Colonic mucosa (tissue), 4 donors: ENCODE measurements at regions not wholly inside any gene's neighbourhood (a gene's known extent, or its start where the extent isn't known, plus 50 kb on each side); places are given as distances from the start of the nearest gene placed in this dataset.

Experiments
- DNase-seq: peaks from one replicate; pipeline ENCODE4 v3.0.0-alpha.2; 2020
- H3K27ac ChIP-seq: fragments of 200-600 bp; one replicate; pipeline ENCODE4 v1.8.0; 2021
- H3K27me3 ChIP-seq: fragments of 200-600 bp; one replicate; pipeline ENCODE4 v1.8.0; 2021
- H3K36me3 ChIP-seq: fragments of 200-600 bp; one replicate; pipeline ENCODE4 v1.8.0; 2021
- H3K4me1 ChIP-seq: fragments of 200-600 bp; one replicate; pipeline ENCODE4 v1.8.0; 2021; ENCODE audit warnings: mild to moderate bottlenecking
- H3K4me3 ChIP-seq: fragments of 200-600 bp; one replicate; pipeline ENCODE4 v1.8.0; 2021
- H3K9ac ChIP-seq, 2 donors: one replicate each; pipeline ENCODE4 v1.7.0; 2013; ENCODE audit warnings: control low read depth in 2 of 2, low read depth in 2 of 2, low read length in 2 of 2
- H3K9me3 ChIP-seq: fragments of 200-600 bp; one replicate; pipeline ENCODE4 v1.8.0; 2021
- CTCF ChIP-seq: fragments of 200-600 bp; IDR thresholded peaks from one replicate; pipeline ENCODE4 v1.8.0; 2022; ENCODE audit warnings: antibody characterized with exemption, mild to moderate bottlenecking
- intact Hi-C: fragments of 100-400 bp; cut with DNase I; formaldehyde crosslinking; loops from one replicate; pipeline ENCODE4 v1.14.1; 2022
- donor health status: healthy.
- donor health status: DM: no; HTN: no; CAD: no.
- donor health status: DM: no; HTN: no; CAD: no.

- Histone ChIP-seq H3K36me3 (no peaks in the 10 kb centered on the region), H3K4me1 (no peaks in the 10 kb centered on the region), H3K9me3 (no peaks in the 10 kb centered on the region), H3K27me3 (no peaks in the 10 kb centered on the region), H3K9ac (no peak overlapping the region), H3K27ac (no peak overlapping the region), H3K4me3 (no peak overlapping the region)
- intact Hi-C loops, result no loop called here
- DNase-seq, result no peak
- TF ChIP-seq CTCF, result no peak
Observed at GRCh38 chr2:65686928-65687521, 254.6 kb upstream of the SPRED2 start.

- H3K36me3 ChIP-seq, result no peaks in the 10 kb centered on the region
- no peaks in the 10 kb centered on the region for H3K4me1 ChIP-seq
- H3K4me3 ChIP-seq, result no peak overlapping the region
- no peaks in the 10 kb centered on the region for H3K27me3 ChIP-seq
- H3K9me3 ChIP-seq, result no peaks in the 10 kb centered on the region
- no peak overlapping the region for H3K27ac ChIP-seq
- no peak for TF ChIP-seq CTCF
- no peak for DNase-seq
- no peak overlapping the region for H3K9ac ChIP-seq
- intact Hi-C loops, result no loop called here
Observed at GRCh38 chr2:65681503-65681902, 249.1 kb upstream of the SPRED2 start.

GRCh38 chr2:65678779-65679391 lies 246.5 kb upstream of the SPRED2 start:
- no peak overlapping the region for H3K4me3 ChIP-seq
- H3K9ac ChIP-seq, result no peak overlapping the region
- DNase-seq, result no peak
- intact Hi-C loops, result no loop called here
- no peaks in the 10 kb centered on the region for H3K4me1 ChIP-seq
- no peak for TF ChIP-seq CTCF
- no peak overlapping the region for H3K27ac ChIP-seq
- no peaks in the 10 kb centered on the region for H3K36me3 ChIP-seq
- H3K9me3 ChIP-seq, result no peaks in the 10 kb centered on the region
- no peaks in the 10 kb centered on the region for H3K27me3 ChIP-seq

- Histone ChIP-seq H3K27ac (no peak overlapping the region), H3K27me3 (no peaks in the 10 kb centered on the region), H3K9me3 (no peaks in the 10 kb centered on the region), H3K4me1 (no peaks in the 10 kb centered on the region), H3K9ac (no peak overlapping the region), H3K4me3 (no peak overlapping the region), H3K36me3 (no peaks in the 10 kb centered on the region)
- intact Hi-C loops, result no loop called here
- DNase-seq, result no peak
- no peak for TF ChIP-seq CTCF
Observed at GRCh38 chr2:65675350-65675749, 243.0 kb upstream of the SPRED2 start.

GRCh38 chr2:65671670-65672242 lies 239.4 kb upstream of the SPRED2 start:
- no peak overlapping the region for H3K27ac ChIP-seq
- H3K4me3 ChIP-seq, result no peak overlapping the region
- no peak overlapping the region for H3K9ac ChIP-seq
- no peaks in the 10 kb centered on the region for H3K4me1 ChIP-seq
- no peak for TF ChIP-seq CTCF
- intact Hi-C loops, result no loop called here
- H3K9me3 ChIP-seq, result no peaks in the 10 kb centered on the region
- H3K36me3 ChIP-seq, result no peaks in the 10 kb centered on the region
- DNase-seq, result no peak
- no peaks in the 10 kb centered on the region for H3K27me3 ChIP-seq
